Right renal cortex interstitium (tissue), 3 donors: ENCODE measurements at regions not wholly inside any gene's neighbourhood (a gene's known extent, or its start where the extent isn't known, plus 50 kb on each side); places are given as distances from the start of the nearest gene placed in this dataset.
"Not testable (repeated sequence)": the region's sequence is repeated elsewhere in the genome, so short reads cannot be mapped to it uniquely, and the experiment has no call there.

ENCODE experiments used
- DNase-seq, 3 donors: peaks; one replicate each; pipeline ENCODE4 v3.0.0-alpha.2; 2013; ENCODE audit warnings: low read depth in 3 of 3, low spot score in 2 of 3

DNA sequence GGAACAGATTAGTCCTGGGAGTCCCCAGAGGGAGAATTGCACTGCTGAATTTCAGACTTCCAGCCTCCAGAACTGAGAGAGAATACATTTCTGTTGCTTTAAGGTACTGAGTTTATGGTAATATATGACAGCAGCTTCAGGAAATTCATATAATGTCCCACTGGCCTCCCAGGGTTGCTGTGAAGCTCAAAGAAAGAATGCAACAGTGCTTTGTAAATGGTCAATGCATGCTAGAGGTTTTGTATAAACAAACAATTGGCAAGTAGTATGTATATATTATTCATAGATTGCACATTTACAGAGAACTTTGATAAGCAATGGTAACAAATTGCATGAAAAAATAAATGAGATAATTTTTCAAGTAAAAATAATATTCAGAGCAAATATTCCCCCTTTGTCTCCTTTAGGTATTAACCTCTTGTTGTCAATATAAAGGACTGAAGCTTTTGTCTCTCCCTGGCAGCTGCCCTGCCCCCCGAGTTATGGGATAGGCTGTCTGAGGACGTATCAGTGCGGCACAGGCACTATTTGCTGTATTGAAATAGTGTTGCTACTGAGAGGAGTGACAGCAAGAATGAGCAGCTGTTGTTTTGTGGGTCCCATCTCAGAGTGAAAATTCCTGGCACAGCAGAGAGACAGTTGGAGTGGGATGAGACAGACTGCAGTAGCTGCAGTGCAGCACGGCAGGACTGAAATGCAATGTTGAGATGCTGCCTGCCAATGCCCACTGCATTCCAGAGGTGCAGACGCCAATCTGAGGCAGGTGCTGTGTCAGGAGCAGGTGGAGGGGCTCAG, 194.2 kb upstream of the GLRA1 start:
- DNase-seq = no peak

DNA sequence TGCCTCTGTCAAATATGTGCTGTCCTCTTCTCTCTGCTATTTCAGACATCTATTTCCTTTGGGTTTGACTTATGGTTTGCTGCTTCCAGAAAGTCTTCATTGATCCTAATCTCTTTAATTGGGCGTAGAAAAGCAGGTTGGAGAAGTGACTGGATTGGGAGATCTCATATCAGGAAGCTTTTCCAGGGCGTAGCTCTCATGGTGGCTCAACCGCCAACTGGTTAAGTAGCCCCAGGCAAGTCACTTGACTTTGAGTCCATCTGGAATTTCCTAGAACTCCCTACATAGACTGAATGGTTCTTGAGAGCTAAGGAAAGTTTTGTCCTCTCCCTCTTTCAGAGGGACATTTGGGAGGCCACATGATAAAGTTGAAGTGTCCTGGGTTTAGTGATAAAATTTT, 192.3 kb upstream of the GLRA1 start:
- DNase-seq = no peak

DNA sequence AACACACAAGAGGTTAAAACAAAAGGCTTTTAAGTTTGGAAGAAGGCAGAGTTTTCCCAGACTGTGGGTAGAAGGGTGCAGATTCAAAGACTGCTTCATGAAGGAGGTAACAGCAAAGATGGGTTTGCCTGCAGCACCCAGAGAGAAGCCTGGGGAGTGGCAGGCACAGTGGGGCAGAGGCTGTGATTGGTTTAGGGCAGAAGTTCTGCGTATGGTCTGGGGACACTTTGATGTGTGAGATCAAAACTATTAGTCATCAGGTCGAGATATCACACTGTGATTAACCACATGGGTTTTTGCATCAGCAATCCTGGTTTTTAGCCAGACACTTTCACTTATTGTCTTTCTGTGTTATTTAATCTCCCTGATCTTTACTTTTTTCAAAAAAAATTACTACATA, 188.8 kb upstream of the GLRA1 start:
- no peak for DNase-seq

DNA sequence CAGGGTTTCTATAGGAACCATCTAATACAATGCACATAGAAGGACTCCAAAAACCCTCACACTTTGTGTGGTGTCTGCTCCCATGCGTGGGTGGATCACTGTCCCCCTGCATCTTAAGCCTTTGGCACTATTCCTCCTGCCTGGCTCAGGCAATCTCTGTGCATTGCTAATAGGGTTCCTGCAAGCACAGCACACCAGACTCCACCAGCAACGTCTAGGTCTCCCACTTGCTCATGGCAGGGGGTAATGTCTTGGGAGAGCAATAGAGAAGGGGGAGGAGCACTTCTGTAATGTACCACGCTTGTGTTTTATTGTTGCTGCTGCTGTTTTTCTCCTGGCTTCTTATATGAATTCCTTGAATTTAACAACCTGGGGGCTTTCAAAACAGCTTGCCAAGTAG, 182.6 kb upstream of the GLRA1 start:
- no peak for DNase-seq

GRCh38 chr5:152106571-152106970, 181.9 kb upstream of the GLRA1 start:
- DNase-seq = no peak

DNA sequence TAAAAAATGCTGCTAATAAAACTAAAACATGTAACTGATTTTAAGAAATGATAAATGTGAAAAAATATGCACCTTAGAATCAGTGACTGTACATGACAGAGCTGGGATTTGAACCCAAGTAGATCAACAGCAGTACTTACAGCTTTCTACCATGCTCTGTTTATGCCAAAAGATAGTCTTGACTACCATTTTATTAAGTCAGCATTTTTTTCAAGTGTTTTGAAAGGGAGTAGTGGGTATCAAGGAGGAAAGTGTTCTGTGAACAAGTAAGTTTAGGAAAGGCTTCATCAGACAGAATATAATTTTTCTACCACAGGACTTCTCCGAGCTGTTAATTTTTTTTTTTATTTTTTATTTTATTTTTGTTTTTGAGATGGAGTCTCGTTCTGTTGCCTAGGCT, 180.4 kb upstream of the GLRA1 start:
- no peak for DNase-seq

- no peak for DNase-seq
Observed at GRCh38 chr5:152104211-152104610, 179.6 kb upstream of the GLRA1 start.

- DNase-seq = not testable (repeated sequence)
Observed at GRCh38 chr5:152102908-152103307, 178.3 kb upstream of the GLRA1 start.

- no peak for DNase-seq
Observed at GRCh38 chr5:152102057-152102456, 177.4 kb upstream of the GLRA1 start.

GRCh38 chr5:152100462-152100861, 175.8 kb upstream of the GLRA1 start:
- no peak for DNase-seq

DNA sequence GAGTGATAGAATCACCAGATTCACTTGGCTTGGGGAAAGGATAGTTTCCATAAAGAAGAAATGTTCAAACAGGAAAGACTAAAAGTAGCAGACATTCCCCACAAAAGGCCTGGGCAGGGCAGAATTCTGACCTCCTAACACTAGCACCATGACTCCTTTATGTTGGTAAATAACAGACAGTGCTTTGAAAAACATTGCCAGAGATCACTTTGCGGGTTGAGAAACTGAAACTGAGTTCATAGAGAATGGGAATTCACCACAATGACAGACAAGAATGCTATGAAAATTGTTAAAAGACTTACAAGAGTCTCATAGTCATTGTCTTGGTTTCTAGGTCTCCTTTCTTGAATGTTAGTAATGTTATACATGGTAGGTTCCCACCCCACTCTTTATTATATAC, 172.5 kb upstream of the GLRA1 start:
- no peak for DNase-seq

GRCh38 chr5:152094716-152095115, 170.1 kb upstream of the GLRA1 start:
- no peak for DNase-seq

DNA sequence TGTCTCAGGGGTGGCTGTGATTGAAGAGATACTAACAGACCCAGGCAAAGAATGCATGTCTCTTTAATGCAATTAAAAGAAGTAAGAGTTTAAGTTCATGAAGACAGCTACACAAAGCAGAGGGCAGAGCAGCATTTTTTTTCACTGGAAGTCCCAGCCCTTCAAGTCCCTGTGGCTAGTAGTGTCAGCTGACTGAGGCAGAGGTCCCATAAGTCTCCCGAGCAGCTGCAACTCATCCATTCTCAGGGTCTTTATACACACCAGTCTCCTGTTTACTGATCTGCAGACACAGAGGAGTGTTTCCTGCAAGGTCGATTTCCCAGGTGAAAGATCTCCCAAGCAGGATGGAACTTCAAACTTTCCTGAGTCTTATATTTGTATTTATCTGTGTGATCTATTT, 169.4 kb upstream of the GLRA1 start:
- DNase-seq = no peak

GRCh38 chr5:152092580-152092979, 167.9 kb upstream of the GLRA1 start:
- DNase-seq = no peak

GRCh38 chr5:152089644-152090043, 165.0 kb upstream of the GLRA1 start:
- no peak for DNase-seq

- no peak for DNase-seq
Observed at GRCh38 chr5:152086668-152087067, 162.0 kb upstream of the GLRA1 start.

DNA sequence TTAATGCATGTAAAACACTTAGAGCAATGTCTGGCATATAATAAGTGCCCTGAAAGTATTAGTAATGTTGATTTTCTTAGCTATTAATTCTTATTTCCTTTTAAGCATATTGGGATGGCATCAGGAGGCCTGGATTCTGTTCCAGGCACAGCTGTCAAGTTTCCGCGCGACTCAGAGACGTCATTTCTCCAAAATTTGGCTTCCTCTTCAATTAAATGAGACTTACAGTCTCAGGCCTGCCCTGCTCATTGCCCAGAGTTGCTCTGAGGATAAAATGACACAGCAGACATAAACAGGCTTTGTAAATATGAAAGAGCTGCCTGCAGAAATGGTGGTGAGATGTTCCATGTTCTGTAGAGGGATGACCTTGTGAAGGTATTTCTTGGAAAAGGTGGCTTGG, 159.8 kb upstream of the GLRA1 start:
- DNase-seq = no peak

DNA sequence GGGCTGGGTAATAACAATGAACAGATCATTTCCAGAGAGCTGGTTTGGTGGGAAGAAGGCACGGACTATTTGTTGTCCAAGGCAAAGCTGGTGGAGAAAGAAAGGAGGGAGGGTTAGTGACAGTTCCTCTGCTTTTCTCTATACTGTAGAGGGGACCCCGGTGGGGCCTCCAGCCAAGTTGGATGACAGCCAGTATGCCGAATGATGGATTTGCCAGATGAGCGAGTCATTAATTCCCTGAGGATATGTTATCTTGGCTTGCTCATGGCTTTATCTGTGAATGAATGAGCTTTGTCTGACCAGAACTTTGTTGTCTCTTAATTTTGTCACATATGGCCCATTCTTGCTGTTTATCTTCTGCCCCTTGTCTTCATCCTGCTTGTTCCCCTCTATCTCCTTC, 158.6 kb upstream of the GLRA1 start:
- no peak for DNase-seq

- DNase-seq = no peak
Observed at GRCh38 chr5:152072091-152072490, 147.4 kb upstream of the GLRA1 start.

GRCh38 chr5:152070591-152070990, 145.9 kb upstream of the GLRA1 start:
- DNase-seq = no peak

DNA sequence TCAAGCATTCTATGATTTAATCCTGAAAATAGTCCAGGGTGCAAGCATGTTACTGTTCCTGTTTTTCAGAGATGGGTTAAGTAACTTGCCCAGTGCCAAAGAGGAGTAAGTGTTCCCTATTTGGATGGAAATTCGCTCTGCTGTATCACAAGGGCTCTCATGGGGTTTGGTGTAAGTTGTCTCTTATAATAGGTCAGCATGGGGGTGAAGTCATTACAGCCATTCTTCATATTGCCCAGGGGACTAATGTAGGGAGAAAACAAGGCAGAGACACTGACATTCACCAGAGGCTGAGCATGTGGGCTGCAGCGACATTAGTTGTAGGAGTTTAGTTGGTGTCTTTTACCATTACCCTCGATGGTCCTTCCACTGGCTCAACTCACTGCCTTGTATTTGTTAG, 142.1 kb upstream of the GLRA1 start:
- DNase-seq = no peak

DNA sequence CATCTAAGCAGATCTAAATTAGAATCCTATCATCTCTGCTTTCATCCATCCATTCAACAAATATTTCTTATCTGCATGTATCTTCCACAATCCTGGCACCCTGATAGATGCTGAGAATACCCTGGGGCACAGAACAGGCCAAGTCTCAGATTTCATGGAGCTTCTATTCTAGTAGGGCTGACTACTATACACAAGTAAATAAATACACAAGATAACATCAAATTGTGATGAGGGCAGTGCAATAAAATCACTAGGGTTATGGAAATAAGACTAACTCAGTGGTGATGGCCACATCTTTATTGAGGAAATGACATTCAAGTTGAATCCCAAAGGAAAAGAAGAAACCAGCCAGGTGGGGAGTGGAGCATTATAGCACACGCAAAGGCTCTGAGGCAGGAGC, 138.4 kb upstream of the GLRA1 start:
- no peak for DNase-seq

- DNase-seq = no peak
Observed at GRCh38 chr5:152061095-152061494, 136.4 kb upstream of the GLRA1 start.
